Activated CD8-positive, alpha-beta T cell treated with anti-CD3 and anti-CD28 coated beads for 36 hours (primary cell): ENCODE measurements at regions not wholly inside any gene's neighbourhood (a gene's known extent, or its start where the extent isn't known, plus 50 kb on each side); places are given as distances from the start of the nearest gene placed in this dataset.

Experiments
- ATAC-seq: fragments of 200-7000 bp; cut with Tn5 transposase; one replicate; pipeline ENCODE4 v1.10.0; 2021; ENCODE audit warnings: mild to moderate bottlenecking, moderate library complexity
- CTCF ChIA-PET: fragments of 350-600 bp; sonication (Branson Sonifier 250); formaldehyde crosslinking; loops from one replicate; lab custom pipeline; 2021; ENCODE audit warnings: antibody characterized with exemption; lab: Charles Lee
- POLR2A ChIA-PET: fragments of 350-600 bp; sonication (Branson Sonifier 250); formaldehyde crosslinking; loops from one replicate; lab custom pipeline; 2021; ENCODE audit warnings: antibody characterized with exemption; lab: Charles Lee
- DNase-seq: peaks from one replicate; pipeline ENCODE4 v3.0.0-alpha.2; 2020
- H3K27ac Mint-ChIP-seq: one replicate; pipeline ENCODE4 v1.8.0; 2021; ENCODE audit warnings: mild to moderate bottlenecking, mixed read lengths
- H3K27me3 Mint-ChIP-seq: one replicate; pipeline ENCODE4 v1.8.0; 2021; ENCODE audit warnings: mixed read lengths
- H3K36me3 Mint-ChIP-seq: one replicate; pipeline ENCODE4 v1.8.0; 2021; ENCODE audit warnings: low read depth, mixed read lengths
- H3K4me1 Mint-ChIP-seq: one replicate; pipeline ENCODE4 v1.8.0; 2021; ENCODE audit warnings: low read depth, mixed read lengths
- H3K4me3 Mint-ChIP-seq: one replicate; pipeline ENCODE4 v1.8.0; 2021; ENCODE audit warnings: mild to moderate bottlenecking, moderate library complexity, mixed read lengths
- H3K9me3 Mint-ChIP-seq: one replicate; pipeline ENCODE4 v1.8.0; 2021; ENCODE audit warnings: mixed read lengths
- CTCF ChIP-seq: fragments of 200-600 bp; IDR thresholded peaks from one replicate; pipeline ENCODE4 v1.8.0; 2022; ENCODE audit warnings: antibody characterized with exemption, mild to moderate bottlenecking
- intact Hi-C: fragments of 100-400 bp; cut with micrococcal nuclease; formaldehyde crosslinking; loops from one replicate; pipeline ENCODE4 v1.10.0; 2022

GRCh38 chr6:23269436-23269835, 700.1 kb downstream of the HDGFL1 start:
- no peaks in the 10 kb centered on the region for H3K27me3 Mint-ChIP-seq
- ChIA-PET POLR2A (no interaction called here), CTCF (no interaction called here)
- intact Hi-C loops, result no loop called here
- no peak for DNase-seq
- no peak for ATAC-seq
- no peak overlapping the region for H3K4me3 Mint-ChIP-seq
- H3K9me3 Mint-ChIP-seq, result no peaks in the 10 kb centered on the region
- no peak overlapping the region for H3K27ac Mint-ChIP-seq
- H3K36me3 Mint-ChIP-seq, result no peaks in the 10 kb centered on the region
- no peak for TF ChIP-seq CTCF
- H3K4me1 Mint-ChIP-seq, result no peaks in the 10 kb centered on the region

- intact Hi-C loops, result no loop called here
- no peak for DNase-seq
- Mint-ChIP-seq H3K36me3 (no peaks in the 10 kb centered on the region), H3K27ac (no peak overlapping the region), H3K4me1 (no peaks in the 10 kb centered on the region), H3K4me3 (no peak overlapping the region), H3K27me3 (no peaks in the 10 kb centered on the region), H3K9me3 (no peaks in the 10 kb centered on the region)
- ChIA-PET POLR2A (no interaction called here), CTCF (no interaction called here)
- TF ChIP-seq CTCF, result no peak
- no peak for ATAC-seq
Observed at GRCh38 chr6:23272536-23272935, 703.2 kb downstream of the HDGFL1 start.

GRCh38 chr6:23277521-23278179, 708.3 kb downstream of the HDGFL1 start:
- intact Hi-C loops, result no loop called here
- no peak for ATAC-seq
- Mint-ChIP-seq H3K4me3 (no peak overlapping the region), H3K27ac (no peak overlapping the region), H3K4me1 (no peaks in the 10 kb centered on the region), H3K27me3 (no peaks in the 10 kb centered on the region), H3K9me3 (no peaks in the 10 kb centered on the region), H3K36me3 (no peaks in the 10 kb centered on the region)
- no peak for DNase-seq
- TF ChIP-seq CTCF, result no peak
- POLR2A ChIA-PET, result no interaction called here
- CTCF ChIA-PET, result no interaction called here

- Mint-ChIP-seq H3K4me1 (no peaks in the 10 kb centered on the region), H3K27me3 (no peaks in the 10 kb centered on the region), H3K9me3 (no peaks in the 10 kb centered on the region), H3K4me3 (no peak overlapping the region), H3K27ac (no peak overlapping the region), H3K36me3 (no peaks in the 10 kb centered on the region)
- ChIA-PET POLR2A (no interaction called here), CTCF (no interaction called here)
- no peak for TF ChIP-seq CTCF
- intact Hi-C loops, result no loop called here
- DNase-seq (no peak), ATAC-seq (no peak)
Observed at GRCh38 chr6:23278180-23278532, 708.8 kb downstream of the HDGFL1 start.

DNA sequence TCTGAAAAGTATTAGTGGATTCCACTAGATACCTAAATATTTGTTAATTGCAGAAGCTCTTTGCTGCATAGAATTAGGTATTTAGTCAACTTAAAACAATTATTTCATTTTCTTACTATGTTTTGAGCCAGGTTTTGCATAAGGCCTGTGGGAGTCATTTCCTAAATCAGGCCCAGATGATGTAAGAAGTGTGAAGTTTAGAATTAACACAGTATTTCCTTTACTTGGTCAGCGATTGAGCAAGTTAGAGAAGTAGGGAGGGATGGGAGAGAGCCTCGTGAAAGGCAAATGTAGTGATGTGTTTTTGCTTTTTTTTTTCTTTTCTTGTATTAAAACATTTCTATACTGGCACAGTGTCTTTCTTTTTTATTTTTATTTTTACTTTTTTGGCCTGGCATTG, 711.1 kb downstream of the HDGFL1 start:
- Mint-ChIP-seq H3K27me3 (no peaks in the 10 kb centered on the region), H3K27ac (no peak overlapping the region), H3K9me3 (no peaks in the 10 kb centered on the region), H3K4me1 (no peaks in the 10 kb centered on the region), H3K36me3 (no peaks in the 10 kb centered on the region), H3K4me3 (no peak overlapping the region)
- no peak for DNase-seq
- no peak for TF ChIP-seq CTCF
- intact Hi-C loops, result no loop called here
- ChIA-PET CTCF (no interaction called here), POLR2A (no interaction called here)
- ATAC-seq, result no peak
